ENCODE measurements at regions not wholly inside any gene's neighbourhood (a gene's known extent, or its start where the extent isn't known, plus 50 kb on each side); places are given as distances from the start of the nearest gene placed in this dataset.

GRCh38 chr18:72470391-72470790 lies 73.8 kb downstream of the CBLN2 start:
- DNase-seq (ENCODE audit: low read depth) = peak; percentile 2
- TF ChIP-seq CTCF (IDR thresholded peaks at IDR 0.05; ENCODE audit: insufficient read depth, low read depth, low read length) = no peak
- H3K4me3 ChIP-seq (ENCODE audit: low read depth, low read length) = no peak overlapping the region

- H3K4me3 ChIP-seq (ENCODE audit: low read depth, low read length) = no peak overlapping the region
- peak; percentile 1 for DNase-seq (ENCODE audit: low read depth)
- no peak for TF ChIP-seq CTCF (IDR thresholded peaks at IDR 0.05; ENCODE audit: insufficient read depth, low read depth, low read length)
These were observed 76.0 kb downstream of the CBLN2 start for GRCh38 chr18:72468021-72468710.

GRCh38 chr18:72460210-72460680 lies 83.9 kb downstream of the CBLN2 start:
- no peak overlapping the region for H3K4me3 ChIP-seq (ENCODE audit: low read depth, low read length)
- TF ChIP-seq CTCF (IDR thresholded peaks at IDR 0.05; ENCODE audit: insufficient read depth, low read depth, low read length) = no peak
- peak; percentile 20 for DNase-seq (ENCODE audit: low read depth)

- H3K4me3 ChIP-seq (ENCODE audit: low read depth, low read length) = no peak overlapping the region
- no peak for TF ChIP-seq CTCF (IDR thresholded peaks at IDR 0.05; ENCODE audit: insufficient read depth, low read depth, low read length)
- DNase-seq (ENCODE audit: low read depth) = no peak
These were observed 85.9 kb downstream of the CBLN2 start for GRCh38 chr18:72458271-72458670.

- H3K4me3 ChIP-seq (ENCODE audit: low read depth, low read length) = no peak overlapping the region
- peak; percentile 3 for DNase-seq (ENCODE audit: low read depth)
- TF ChIP-seq CTCF (IDR thresholded peaks at IDR 0.05; ENCODE audit: insufficient read depth, low read depth, low read length) = no peak
These were observed 87.3 kb downstream of the CBLN2 start for GRCh38 chr18:72456802-72457201.

- TF ChIP-seq CTCF (IDR thresholded peaks at IDR 0.05; ENCODE audit: insufficient read depth, low read depth, low read length) = no peak
- DNase-seq (ENCODE audit: low read depth) = no peak
- H3K4me3 ChIP-seq (ENCODE audit: low read depth, low read length) = no peak overlapping the region
These were observed 91.8 kb downstream of the CBLN2 start for GRCh38 chr18:72452328-72452727.

GRCh38 chr18:72444798-72445155 lies 99.4 kb downstream of the CBLN2 start:
- H3K4me3 ChIP-seq (ENCODE audit: low read depth, low read length) = no peak overlapping the region
- no peak for TF ChIP-seq CTCF (IDR thresholded peaks at IDR 0.05; ENCODE audit: insufficient read depth, low read depth, low read length)
- no peak for DNase-seq (ENCODE audit: low read depth)

All from fibroblast of villous mesenchyme (primary cell).